Lower leg skin (tissue), 4 donors: ENCODE measurements at regions not wholly inside any gene's neighbourhood (a gene's known extent, or its start where the extent isn't known, plus 50 kb on each side); places are given as distances from the start of the nearest gene placed in this dataset.
A peak's percentile ranks its signal among the peaks of the same experiment; 100 is the strongest.

Experiments
- DNase-seq, 2 donors: peaks; one replicate each; pipeline ENCODE4 v3.0.0-alpha.2; 2019; ENCODE audit warnings: low spot score in 2 of 2
- H3K4me3 ChIP-seq: fragments of 200-600 bp; sonication (generic); 2 replicates; pipeline ENCODE4 v1.5.1; 2017; ENCODE audit warnings: mild to moderate bottlenecking, low read depth; ENCODE audit not compliant: poor library complexity, severe bottlenecking
- POLR2A ChIP-seq, 2 donors: fragments of 450-650 bp; IDR thresholded peaks; one replicate each; pipeline ENCODE4 v1.6.1; 2016 to 2017; ENCODE audit warnings: antibody characterized with exemption in 2 of 2, mild to moderate bottlenecking in 1 of 2, moderate library complexity in 1 of 2
- WGBS, 2 donors: methylation state at CpG; one replicate each; pipeline ENCODE4 v1.1.5; 2018; 5-methylcytosine and 5-hydroxymethylcytosine counted together
- intact Hi-C: fragments of 100-400 bp; cut with DNase I; formaldehyde crosslinking; loops from one replicate; pipeline ENCODE4 v1.15.0; 2023; ENCODE audit warnings: low total_unique reads
- TF ChIP-seq, protein P1 (sequence below), 3 donors: fragments of 450-650 bp; IDR thresholded peaks; one replicate each; pipeline ENCODE4 v1.5.1; 2016; ENCODE audit warnings: antibody characterized with exemption in 3 of 3, mild to moderate bottlenecking in 3 of 3, moderate library complexity in 2 of 3

DNA sequence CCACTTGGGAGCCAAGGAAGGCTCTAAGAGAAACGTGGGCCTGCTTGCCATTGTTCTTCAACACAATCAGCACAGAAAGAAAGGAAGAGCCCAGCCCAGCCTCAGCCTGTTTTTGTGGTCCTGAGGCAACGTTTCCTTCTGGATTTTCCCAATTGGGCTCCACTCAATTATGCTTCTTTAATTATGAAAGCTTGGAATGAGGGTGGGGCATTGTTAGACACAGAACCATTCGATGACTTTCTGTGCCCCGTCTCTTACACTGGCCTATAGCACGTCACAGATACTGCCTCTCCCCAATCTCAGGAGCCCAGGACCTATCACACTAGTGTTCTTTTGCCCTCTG is 207.4 kb downstream of the ZFP36L2 start:
- intact Hi-C loops, result no loop called here
- DNase-seq, result peak in 1 of 2 donors; percentile 65
- 27 to 38% methylated on average over 5 of the region's 5 CpGs for WGBS, 2 donors
- TF ChIP-seq, protein P1, sequence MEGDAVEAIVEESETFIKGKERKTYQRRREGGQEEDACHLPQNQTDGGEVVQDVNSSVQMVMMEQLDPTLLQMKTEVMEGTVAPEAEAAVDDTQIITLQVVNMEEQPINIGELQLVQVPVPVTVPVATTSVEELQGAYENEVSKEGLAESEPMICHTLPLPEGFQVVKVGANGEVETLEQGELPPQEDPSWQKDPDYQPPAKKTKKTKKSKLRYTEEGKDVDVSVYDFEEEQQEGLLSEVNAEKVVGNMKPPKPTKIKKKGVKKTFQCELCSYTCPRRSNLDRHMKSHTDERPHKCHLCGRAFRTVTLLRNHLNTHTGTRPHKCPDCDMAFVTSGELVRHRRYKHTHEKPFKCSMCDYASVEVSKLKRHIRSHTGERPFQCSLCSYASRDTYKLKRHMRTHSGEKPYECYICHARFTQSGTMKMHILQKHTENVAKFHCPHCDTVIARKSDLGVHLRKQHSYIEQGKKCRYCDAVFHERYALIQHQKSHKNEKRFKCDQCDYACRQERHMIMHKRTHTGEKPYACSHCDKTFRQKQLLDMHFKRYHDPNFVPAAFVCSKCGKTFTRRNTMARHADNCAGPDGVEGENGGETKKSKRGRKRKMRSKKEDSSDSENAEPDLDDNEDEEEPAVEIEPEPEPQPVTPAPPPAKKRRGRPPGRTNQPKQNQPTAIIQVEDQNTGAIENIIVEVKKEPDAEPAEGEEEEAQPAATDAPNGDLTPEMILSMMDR (IDR thresholded peaks at IDR 0.05), result no peak
- TF ChIP-seq POLR2A (IDR thresholded peaks at IDR 0.05), result no peak
- H3K4me3 ChIP-seq, result no peak overlapping the region

DNA sequence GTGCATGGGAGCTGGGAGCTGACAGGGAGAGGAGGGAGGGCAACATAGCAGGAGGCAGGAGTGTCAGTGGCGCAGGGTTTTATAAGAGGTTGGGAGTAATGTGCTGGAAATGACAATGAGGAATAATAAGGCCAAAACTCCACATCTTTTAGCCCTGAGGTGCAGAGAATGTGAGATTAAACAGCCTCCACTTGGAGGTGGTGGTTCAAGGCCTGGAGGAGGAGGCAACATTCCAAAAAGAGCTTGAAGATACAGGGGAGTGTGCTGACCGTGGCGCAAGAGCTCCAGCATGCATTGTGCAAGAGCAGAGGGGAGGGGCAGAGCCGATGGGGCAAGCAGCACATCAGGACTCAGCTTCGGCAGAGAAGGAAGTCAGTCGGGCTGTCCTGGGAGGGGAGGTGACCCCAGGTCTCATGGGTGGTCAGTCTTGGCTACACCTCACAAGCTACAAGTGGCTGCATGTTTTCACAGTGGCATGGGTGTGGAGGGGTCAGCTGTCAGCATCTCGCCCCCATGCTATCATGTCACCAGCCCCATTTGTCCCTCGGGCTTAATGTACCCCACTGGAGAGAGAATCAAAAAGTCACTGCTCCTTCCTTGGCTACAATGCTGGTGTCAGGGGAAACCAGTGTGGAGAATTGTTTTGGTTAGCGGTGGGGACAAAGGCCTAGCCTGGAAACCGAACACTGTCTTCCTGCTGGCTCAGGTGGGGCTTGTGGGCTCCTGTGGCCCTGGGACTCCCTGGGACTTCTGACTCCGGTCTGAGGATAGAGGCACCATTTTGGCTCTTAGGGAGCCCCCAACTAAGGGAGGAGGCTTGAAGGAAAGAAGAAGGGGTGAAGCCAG is 208.0 kb downstream of the ZFP36L2 start:
- DNase-seq, result peak; percentile 91 to 98
- intact Hi-C loops, result no loop called here
- 58 to 61% methylated on average over 11 of the region's 11 CpGs for whole genome bisulfite sequencing, 2 donors
- TF ChIP-seq, protein P1 (IDR thresholded peaks at IDR 0.05), result no peak
- no peak for TF ChIP-seq POLR2A (IDR thresholded peaks at IDR 0.05)
- no peak overlapping the region for H3K4me3 ChIP-seq

DNA sequence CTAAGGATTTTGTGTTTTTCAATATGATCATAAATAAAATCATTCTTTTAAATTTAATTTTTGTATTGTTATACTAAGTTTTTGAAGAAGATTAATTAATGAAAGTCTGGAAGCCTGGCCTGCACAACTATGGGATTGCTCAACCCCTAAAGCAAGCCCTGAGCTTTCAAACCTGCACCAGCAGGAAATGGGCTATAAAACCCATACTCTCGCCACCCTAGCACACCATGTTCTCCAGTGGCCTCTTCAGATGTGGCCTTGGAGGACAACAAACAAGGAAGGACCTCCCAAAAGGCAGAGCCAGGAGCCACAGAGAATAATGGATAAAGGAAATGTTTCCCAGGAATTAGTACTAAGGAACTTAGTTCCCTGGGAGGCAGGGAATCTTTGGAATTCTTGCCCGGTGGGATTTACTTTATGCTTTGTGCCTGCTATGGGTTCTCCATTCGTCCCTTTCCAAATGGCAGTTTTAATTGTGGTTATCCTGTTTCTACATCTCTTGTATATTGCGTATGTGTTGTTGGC is 212.5 kb downstream of the ZFP36L2 start:
- intact Hi-C loops, result no loop called here
- peak in 1 of 2 donors; percentile 66 for DNase-seq
- TF ChIP-seq POLR2A (IDR thresholded peaks at IDR 0.05), result no peak
- TF ChIP-seq, protein P1 (IDR thresholded peaks at IDR 0.05), result no peak
- no peak overlapping the region for H3K4me3 ChIP-seq
- WGBS, 2 donors, result 66 to 76% methylated on average over 4 of the region's 4 CpGs

DNA sequence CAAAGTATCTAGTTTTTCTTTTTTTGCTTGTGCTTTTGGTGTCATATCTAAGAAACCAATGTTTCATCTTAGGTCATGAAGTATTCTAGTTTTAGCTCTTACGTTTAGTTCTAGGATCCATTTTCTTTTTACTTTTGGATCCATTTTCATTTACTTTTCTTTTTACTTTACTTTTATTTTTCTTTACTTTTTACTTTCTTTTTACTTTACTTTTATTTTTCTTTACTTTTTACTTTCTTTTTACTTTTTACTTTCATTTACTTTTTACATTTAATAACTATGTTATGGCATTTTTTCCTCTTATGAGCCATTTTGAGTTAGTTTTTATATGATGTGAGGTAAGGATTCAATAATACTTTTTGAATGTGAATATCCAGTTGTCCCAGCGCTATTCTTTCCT is 213.4 kb downstream of the ZFP36L2 start:
- intact Hi-C loops, result no loop called here
- WGBS, 2 donors, result 47 to 49% methylated on average over 2 of the region's 2 CpGs
- no peak for DNase-seq
- TF ChIP-seq, protein P1 (IDR thresholded peaks at IDR 0.05), result no peak
- TF ChIP-seq POLR2A (IDR thresholded peaks at IDR 0.05), result no peak
- no peak overlapping the region for H3K4me3 ChIP-seq

DNA sequence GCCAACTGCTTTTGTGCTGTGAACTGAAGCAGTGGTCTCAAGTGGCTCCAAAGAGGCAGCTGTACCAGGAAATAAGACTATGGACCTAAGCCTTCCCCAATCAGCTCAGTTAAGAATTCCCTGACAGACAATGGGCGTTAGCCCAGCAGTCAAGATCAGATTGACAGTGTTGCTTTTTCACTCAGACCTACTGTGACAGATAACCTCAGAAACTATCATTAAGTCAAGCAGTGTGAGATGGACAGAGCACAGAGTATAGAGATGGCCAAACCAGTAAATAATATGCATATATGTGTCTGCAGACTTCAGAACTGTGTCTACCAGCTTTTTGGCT is 215.3 kb downstream of the ZFP36L2 start:
- 72 to 88% methylated on average over 1 of the region's 1 CpG for WGBS, 2 donors
- intact Hi-C loops, result no loop called here
- no peak for DNase-seq

More for the DNA sequence above, 215.3 kb downstream of the ZFP36L2 start:
- TF ChIP-seq POLR2A (IDR thresholded peaks at IDR 0.05), result no peak
- TF ChIP-seq, protein P1 (IDR thresholded peaks at IDR 0.05), result no peak
- H3K4me3 ChIP-seq, result no peak overlapping the region
